Panc1 (cell line): ENCODE measurements at regions not wholly inside any gene's neighbourhood (a gene's known extent, or its start where the extent isn't known, plus 50 kb on each side); places are given as distances from the start of the nearest gene placed in this dataset.

Source experiments
- REST ChIP-seq, 2 experiments: IDR thresholded peaks; 2 replicates each; pipeline ENCODE4 v1.6.1; 2011 to 2012; ENCODE audit warnings: low read depth in 2 of 2, control low read depth in 1 of 2, low read length in 1 of 2, mild to moderate bottlenecking in 1 of 2, moderate library complexity in 1 of 2; ENCODE audit not compliant: insufficient read depth in 1 of 2
- TCF7L2 ChIP-seq: IDR thresholded peaks from 2 replicates; pipeline ENCODE4 v1.6.1; 2011; ENCODE audit warnings: mild to moderate bottlenecking, low read depth, low read length, inconsistent platforms
- TF ChIP-seq, protein P1 (sequence below): fragments of 450-650 bp; IDR thresholded peaks from 2 replicates; pipeline ENCODE4 v1.5.1; 2017; ENCODE audit warnings: mild to moderate bottlenecking

GRCh38 chr5:104576677-104577076 is 1014.1 kb upstream of the NUDT12 start:
- no peak for TF ChIP-seq REST (IDR thresholded peaks at IDR 0.05; ENCODE audit: insufficient read depth in 1 of 2, low read depth in 2 of 2, low read length in 1 of 2)
- TF ChIP-seq, protein P1, sequence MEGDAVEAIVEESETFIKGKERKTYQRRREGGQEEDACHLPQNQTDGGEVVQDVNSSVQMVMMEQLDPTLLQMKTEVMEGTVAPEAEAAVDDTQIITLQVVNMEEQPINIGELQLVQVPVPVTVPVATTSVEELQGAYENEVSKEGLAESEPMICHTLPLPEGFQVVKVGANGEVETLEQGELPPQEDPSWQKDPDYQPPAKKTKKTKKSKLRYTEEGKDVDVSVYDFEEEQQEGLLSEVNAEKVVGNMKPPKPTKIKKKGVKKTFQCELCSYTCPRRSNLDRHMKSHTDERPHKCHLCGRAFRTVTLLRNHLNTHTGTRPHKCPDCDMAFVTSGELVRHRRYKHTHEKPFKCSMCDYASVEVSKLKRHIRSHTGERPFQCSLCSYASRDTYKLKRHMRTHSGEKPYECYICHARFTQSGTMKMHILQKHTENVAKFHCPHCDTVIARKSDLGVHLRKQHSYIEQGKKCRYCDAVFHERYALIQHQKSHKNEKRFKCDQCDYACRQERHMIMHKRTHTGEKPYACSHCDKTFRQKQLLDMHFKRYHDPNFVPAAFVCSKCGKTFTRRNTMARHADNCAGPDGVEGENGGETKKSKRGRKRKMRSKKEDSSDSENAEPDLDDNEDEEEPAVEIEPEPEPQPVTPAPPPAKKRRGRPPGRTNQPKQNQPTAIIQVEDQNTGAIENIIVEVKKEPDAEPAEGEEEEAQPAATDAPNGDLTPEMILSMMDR: no peak
- no peak for TF ChIP-seq TCF7L2
